HG02943 (cell line): ENCODE measurements at regions not wholly inside any gene's neighbourhood (a gene's known extent, or its start where the extent isn't known, plus 50 kb on each side); places are given as distances from the start of the nearest gene placed in this dataset.

ENCODE experiments used
- ATAC-seq: cut with Tn5 transposase; IDR thresholded peaks from one replicate; pipeline ENCODE4 v1.9.1; 2021; ENCODE audit warnings: mild to moderate bottlenecking, low read depth, moderate library complexity; ENCODE audit not compliant: unreplicated experiment

DNA sequence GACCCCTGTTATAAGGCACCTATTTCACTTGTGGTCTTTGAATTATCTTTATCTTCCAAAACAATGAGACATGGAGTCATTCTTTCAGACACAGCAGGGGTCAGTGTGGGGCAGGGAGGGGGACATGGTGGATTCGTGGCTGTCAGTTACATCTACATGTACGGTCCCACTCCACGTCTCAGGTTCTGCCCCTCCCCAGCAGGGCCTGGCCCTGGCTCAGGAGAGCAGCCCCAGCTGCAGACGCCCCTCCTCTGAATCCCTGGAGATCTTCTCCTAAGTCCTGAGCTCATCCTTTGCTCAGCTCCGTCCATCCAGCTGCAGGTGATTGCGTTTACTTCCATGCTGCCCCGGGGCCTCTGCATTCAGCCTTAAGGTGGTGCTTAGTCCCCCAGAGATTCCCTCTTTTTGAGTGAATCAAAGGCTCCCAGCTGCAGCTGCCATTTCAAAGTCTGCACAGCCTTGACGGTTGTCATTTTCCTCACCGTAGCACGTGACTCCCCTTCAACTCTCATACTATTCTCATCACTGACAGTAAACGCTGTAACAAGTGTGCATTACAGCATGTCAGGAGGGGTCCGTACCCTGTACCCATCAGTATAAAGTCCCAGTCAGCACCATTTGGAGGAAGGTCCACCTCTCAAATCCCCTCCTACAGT lies 113.4 kb upstream of the TCERG1L start:
- no peak for ATAC-seq

DNA sequence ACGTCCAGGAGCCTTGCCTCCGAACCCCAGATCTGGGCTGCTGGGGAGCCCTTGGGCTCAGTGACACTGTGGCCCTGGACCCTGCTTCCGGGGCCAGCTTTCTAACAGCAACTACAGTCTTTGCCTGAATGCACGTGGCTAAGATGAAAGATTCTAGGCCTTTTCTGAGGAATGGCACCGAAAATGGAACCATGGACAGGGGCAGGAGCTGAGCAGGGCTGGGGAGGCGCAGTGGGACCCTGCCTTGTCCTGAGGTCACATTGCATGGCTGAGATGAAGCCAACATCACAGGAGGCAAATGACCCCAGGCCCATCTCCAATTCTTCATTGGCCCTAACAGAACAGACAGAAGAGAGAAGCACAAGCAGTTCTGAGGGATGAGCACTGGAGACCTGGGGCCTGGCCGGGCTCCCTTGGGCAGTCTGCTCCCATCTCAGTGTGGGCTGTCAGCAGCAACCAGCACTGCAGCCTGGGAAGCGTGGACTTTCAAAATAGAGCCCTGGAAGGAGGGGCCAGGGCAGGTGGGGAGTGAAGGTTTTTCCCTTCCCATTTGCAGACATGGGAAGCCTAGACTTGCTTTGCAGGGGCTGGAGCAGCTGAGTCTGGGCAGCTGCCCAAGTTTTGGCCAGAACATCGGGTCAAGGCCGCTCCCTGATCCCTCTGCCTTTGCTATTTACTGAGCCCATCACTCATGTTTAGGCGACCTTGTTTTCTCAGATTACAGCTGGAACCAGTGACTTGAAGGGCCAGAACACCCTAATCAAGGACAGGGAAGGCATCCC lies 114.4 kb upstream of the TCERG1L start:
- ATAC-seq: no peak

DNA sequence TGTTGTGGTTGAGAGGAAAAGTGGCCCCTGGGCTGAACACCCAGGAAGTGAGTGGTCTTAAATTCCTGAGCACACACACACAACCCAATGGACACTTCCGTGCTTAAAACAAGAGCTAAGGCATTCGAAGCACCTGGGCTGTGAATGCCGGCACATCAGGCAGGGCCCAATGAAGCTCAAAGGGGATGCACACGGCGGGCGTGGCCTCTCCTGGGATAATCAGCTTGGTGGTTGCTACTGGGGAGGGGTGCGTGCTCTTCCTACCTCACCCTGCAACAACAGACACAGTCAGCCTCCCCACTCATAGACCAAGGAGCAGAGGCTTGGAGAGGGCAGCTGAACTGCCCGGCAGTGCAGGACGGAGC lies 115.0 kb upstream of the TCERG1L start:
- ATAC-seq: no peak

- ATAC-seq: no peak
Observed at GRCh38 chr10:131427281-131427680, 115.8 kb upstream of the TCERG1L start.

- ATAC-seq: no peak
Observed at GRCh38 chr10:131427901-131428300, 116.4 kb upstream of the TCERG1L start.

DNA sequence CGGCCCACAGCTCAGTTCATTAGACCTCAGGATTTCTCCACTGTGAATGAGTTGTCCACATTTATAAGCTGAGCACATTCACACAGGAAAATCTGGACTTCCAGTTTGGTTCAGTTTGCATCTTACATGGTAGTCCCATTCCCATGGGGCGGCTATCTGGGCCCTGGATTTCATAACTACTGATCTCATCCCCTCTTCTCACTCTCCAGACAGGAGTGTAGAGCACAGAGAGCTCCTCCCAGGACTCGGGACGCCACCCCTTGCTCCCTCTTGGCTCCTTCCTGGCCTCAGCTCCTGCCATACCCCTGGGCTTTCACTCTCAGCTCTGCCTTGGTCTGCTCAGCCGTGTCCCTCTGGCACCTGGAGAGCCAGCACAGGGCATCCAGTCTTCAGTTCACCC lies 117.6 kb upstream of the TCERG1L start:
- no peak for ATAC-seq

GRCh38 chr10:131429942-131430341 lies 118.4 kb upstream of the TCERG1L start:
- ATAC-seq: no peak

DNA sequence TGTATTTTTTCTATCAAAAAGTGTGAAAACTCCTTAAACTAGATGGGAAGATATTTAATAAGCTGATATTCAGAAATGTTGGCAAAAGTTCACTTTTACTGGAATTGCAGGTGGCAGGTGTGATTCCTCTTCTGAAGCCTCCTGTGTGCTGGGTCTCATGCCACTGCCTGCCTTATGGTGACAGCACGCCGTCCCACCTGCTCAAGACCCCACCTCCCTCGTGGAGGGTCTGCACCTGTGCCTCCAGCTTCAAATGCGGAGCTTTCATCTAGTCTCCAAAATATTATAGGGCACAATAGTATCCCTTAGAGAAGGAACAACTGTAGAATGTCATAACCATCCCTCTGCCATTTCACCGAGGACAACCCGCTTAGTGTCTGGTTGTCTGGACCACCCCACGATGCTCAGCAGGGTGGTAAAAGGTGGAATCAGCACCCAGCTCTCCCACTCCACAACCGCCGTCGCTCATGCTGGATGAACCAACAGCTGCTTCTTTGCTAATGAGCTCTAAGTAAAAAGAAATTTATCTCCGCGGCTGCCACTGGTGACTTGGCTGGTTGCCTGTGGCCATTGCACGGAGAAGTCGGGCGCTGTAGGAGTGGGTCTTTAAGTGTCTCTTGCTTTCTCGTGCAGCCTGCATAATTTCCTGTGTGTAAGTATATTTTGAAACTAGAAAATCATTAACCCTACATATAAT lies 119.3 kb upstream of the TCERG1L start:
- no peak for ATAC-seq

GRCh38 chr10:131431533-131431932 lies 120.0 kb upstream of the TCERG1L start:
- no peak for ATAC-seq

GRCh38 chr10:131431978-131432690 lies 120.6 kb upstream of the TCERG1L start:
- ATAC-seq: no peak

DNA sequence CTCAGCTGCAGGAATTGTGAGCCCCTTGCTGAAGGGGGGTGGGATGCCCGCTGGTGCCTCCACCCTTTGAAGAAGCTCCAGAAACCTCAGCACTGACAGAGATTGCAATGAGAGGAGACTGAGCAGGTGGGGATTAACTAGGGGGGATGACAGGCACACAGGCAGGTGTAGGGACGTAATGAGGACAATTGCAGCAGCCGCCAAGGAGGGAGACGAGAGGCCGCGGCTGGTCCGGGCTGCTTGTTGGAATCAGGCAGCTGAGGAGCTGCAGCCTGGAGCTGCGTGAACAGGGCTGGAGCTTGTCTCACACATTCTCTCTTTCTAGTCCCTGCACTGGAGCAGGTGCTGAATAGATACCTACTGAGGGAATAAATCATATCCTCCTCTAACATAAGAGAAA lies 122.0 kb upstream of the TCERG1L start:
- ATAC-seq: no peak

- no peak for ATAC-seq
Observed at GRCh38 chr10:131435232-131435631, 123.7 kb upstream of the TCERG1L start.

DNA sequence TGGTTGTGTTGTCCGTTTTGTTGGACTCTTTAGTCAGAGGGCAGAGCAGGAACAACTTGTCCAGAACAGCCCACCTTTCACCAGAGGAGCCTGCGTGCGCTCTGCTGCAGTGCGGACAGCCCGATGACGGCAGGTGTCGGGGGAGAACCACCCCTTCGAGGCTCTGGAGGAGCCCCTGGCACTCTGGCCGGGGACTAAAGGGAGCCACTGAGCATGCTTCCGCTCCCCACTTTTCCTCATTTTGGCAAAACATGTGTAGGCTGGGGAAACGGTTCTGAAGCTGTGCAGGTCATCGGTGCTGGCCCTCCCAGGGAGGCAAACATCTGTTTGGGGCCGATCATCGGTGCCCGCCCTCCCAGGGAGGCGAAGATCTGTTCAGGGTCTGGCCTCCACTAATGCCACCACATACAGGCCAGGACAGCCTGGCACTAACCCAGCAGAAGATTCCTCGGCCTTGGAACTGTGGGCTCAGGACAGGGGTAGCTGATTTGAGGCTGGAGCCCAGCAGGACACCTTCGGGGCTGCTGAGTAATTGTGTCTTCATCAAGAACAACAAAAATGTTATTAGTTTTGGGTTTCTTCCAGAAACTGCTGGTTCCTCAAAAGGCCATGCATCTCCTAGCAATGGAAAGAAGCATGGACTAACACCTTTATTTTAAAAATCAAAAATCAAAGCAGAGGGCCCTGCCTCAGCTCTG lies 124.4 kb upstream of the TCERG1L start:
- ATAC-seq: no peak

- no peak for ATAC-seq
Observed at GRCh38 chr10:131436458-131436857, 124.9 kb upstream of the TCERG1L start.

- ATAC-seq: no peak
Observed at GRCh38 chr10:131437556-131438475, 126.3 kb upstream of the TCERG1L start.

- ATAC-seq: no peak
Observed at GRCh38 chr10:131438665-131439064, 127.1 kb upstream of the TCERG1L start.

GRCh38 chr10:131439705-131440104 lies 128.2 kb upstream of the TCERG1L start:
- ATAC-seq: no peak

DNA sequence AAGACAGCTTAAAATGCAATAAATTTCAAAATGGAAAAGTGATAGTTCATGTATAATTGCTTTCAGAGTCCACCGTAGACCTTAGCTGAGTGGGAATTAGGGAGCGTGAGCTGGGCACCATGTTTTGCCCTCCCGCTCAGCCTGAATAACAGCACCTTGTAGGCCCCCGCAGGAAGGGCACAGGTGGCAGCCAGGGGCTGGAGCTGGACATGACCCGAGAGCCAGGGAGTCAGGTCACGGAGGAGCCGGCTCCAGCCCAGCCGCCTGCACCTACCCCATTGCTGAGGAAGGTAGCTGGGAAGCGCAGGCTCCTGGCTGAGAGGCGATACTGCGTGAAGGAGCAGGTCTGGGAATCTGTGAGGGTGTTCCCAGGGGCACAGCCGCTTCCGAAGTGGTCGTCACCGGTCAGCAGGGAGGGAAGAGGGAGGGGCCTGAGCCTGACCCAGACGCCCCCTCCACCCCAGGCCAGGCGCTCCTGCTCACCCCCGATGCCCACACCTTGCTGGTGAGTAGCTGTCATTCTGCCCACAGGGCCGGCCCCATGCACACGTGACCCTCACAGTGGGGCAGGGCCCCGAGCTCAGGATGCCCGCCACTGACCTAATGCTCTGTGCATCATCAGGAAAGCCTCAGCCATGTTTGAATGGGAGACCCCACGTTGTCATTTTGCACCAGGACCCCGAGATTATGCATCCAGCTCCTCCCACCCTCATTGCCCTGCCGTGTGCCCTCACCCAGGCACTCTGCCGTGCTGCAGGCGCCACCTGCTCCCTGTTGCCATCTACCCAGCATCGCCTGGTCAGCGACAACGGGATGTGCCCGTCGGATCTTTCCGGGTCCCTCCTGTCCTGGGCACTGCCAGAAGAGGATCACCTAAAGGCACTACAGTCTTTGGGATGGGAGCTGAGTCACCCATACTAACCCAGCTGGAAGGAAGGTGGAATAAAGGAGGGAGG lies 129.2 kb upstream of the TCERG1L start:
- ATAC-seq: no peak
